Left lobe of liver (tissue), 2 donors: ENCODE measurements at regions not wholly inside any gene's neighbourhood (a gene's known extent, or its start where the extent isn't known, plus 50 kb on each side); places are given as distances from the start of the nearest gene placed in this dataset.

ENCODE experiments used
- ATAC-seq: fragments of 200-7000 bp; cut with Tn5 transposase; one replicate; pipeline ENCODE4 v1.9.1; 2020; ENCODE audit warnings: mild to moderate bottlenecking, moderate library complexity
- DNase-seq: peaks from one replicate; pipeline ENCODE4 v3.0.0-alpha.2; 2020; ENCODE audit warnings: low spot score
- donor health status: DM: no; HTN: no; CAD: no; lungs with moderate emphysema.
- donor health status: DM: no; HTN: yes; CAD: no.

DNA sequence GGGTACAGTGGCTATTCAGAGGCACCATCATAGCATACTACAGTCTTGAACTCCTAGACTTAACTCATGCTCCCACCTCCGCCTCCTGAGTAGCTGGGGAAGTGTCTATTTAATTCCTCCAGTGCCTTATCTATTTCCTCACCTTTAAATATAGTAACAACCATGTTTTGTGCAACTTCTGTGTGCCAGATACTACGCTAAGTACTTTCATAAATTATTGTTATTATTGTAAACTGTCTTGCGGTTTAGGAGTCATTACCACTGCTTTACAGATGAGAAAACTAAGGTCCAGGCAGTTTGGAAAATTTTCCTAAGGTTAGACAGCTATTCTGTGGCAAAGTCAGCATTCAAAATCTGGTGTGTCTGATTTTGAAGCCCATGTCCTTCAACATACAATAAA is 359.1 kb upstream of the XYLT1 start:
- no peak for ATAC-seq
- DNase-seq = no peak

GRCh38 chr16:17828012-17828411 is 357.3 kb upstream of the XYLT1 start:
- no peak for DNase-seq
- ATAC-seq = no peak

DNA sequence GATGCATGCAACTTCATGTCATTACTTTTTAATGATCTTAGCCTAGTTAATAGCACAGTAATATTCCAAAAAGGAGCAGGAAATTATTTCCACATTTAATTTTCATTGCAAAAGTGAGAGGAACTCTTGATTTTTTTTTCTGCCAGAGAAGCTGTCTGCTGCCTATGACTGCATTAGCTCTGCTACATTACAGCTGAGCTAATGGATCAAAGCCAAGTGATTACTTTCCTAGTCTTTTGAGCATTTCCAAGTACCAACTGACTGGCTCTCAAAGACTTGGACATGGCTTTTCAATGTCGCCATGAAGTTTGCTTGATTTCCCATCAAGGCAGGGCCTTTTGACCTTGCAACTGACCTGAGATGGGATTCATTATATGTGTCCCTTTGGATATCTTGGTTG is 356.6 kb upstream of the XYLT1 start:
- ATAC-seq (no peak), DNase-seq (no peak)

- no peak for DNase-seq
- no peak for ATAC-seq
Measured at GRCh38 chr16:17817943-17818342, 347.2 kb upstream of the XYLT1 start.

GRCh38 chr16:17817260-17817659 is 346.5 kb upstream of the XYLT1 start:
- DNase-seq = no peak
- no peak for ATAC-seq

GRCh38 chr16:17812771-17813170 is 342.0 kb upstream of the XYLT1 start:
- ATAC-seq = no peak
- no peak for DNase-seq

GRCh38 chr16:17804857-17805256 is 334.1 kb upstream of the XYLT1 start:
- no peak for DNase-seq
- no peak for ATAC-seq

GRCh38 chr16:17803625-17804410 is 333.1 kb upstream of the XYLT1 start:
- DNase-seq (no peak), ATAC-seq (no peak)

- DNase-seq = no peak
- ATAC-seq = no peak
Measured at GRCh38 chr16:17802571-17802970, 331.8 kb upstream of the XYLT1 start.

- DNase-seq (no peak), ATAC-seq (no peak)
Measured at GRCh38 chr16:17801068-17801467, 330.3 kb upstream of the XYLT1 start.

DNA sequence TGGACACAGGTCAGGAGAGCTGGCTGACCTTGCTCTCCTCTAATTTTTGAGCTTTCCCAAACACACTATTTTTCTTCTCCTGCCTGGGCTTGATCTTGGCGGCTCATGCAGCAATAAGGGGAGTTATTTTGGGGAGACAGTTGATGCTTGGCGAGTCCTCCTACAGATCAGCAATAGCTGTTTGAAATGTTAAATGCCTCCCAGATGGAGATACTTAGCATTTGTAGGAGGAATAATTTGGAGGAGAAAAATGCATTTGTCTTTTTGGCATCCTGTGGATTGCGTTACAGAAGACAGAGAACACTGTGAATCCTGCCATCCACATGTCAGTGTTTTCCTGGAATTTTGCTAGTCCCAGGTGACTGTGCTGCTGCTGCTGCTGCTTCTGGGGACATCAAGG is 328.0 kb upstream of the XYLT1 start:
- no peak for DNase-seq

DNA sequence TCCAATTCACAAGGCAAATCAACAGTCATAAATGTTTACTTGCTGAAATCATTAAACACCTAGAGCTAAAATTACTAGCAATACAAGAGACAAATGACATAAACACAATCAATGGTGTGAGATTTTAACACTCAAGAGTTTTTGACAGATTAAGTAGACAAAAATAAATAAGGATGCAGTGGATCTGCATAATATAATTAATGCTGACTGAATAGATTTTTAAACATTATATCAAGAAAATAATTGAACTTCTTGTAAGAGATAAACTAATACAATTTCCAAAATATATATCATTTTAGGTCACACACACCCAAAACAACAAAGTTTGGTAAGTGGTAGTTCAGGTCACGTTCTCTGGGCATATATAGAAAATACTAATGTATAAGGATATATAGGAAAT is 322.6 kb upstream of the XYLT1 start:
- DNase-seq (no peak), ATAC-seq (no peak)

More for the DNA sequence above, 328.0 kb upstream of the XYLT1 start:
- no peak for ATAC-seq

DNA sequence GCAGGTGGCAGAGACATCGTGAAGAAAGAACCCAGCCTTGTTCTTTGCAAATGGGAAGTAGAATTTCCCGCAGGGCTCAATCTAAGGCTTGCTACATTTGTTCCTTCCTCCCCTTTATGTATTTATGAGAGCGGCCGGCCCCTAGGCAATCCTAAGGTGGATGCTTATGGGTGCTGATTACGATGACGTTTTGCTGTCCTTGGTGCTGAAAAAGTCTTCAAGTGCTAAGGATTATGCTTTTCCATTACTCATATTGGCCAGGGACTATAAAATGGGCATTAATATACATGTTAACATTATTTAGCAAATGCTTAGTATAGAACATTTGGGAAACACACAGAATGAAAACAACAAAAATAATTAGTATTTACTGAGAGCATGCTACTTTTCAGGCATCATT is 313.3 kb upstream of the XYLT1 start:
- DNase-seq (no peak), ATAC-seq (no peak)

- no peak for ATAC-seq
- DNase-seq = no peak
Measured at GRCh38 chr16:17780181-17780580, 309.4 kb upstream of the XYLT1 start.

DNA sequence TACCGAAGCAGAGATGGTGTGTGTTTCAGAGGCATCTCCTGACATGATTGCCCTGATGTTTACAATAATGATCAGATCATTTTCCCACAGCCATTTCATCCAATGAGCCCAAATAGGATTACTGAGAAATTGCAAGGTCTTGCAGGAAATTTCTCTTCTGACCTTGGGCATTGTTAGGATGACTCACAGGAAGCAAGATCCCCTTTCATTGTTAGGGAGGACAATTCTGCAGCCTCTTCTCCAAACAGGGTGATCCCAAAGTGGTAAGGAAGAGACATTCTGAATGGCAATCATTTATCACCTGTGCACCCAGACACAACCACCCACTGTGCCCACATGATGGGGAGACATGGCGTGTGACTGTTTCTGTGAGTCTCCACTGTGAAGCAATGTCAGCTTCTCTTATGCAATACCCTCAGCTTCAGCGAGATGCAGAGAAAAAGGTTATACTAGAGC is 306.7 kb upstream of the XYLT1 start:
- ATAC-seq (no peak), DNase-seq (no peak)

- ATAC-seq = no peak
- no peak for DNase-seq
Measured at GRCh38 chr16:17776888-17777287, 306.1 kb upstream of the XYLT1 start.

DNA sequence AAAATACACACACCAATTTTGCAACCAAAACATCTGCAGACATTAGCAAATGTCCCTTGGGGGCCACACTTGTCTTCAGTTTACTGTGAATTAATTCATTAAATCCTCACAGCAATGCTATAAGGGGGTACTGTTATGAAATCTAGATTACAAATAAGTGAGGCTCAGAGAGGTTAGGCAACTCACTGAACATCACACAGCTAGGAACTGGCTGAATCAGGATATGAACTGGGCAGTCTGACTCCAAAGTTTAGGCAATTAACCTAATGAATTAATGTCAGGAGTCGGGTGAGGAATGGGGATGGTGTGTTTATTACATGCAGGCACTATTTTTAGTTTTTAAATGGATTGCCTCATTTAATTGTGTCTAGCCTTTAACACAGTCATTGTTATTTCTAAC is 305.7 kb upstream of the XYLT1 start:
- DNase-seq = no peak
- no peak for ATAC-seq

DNA sequence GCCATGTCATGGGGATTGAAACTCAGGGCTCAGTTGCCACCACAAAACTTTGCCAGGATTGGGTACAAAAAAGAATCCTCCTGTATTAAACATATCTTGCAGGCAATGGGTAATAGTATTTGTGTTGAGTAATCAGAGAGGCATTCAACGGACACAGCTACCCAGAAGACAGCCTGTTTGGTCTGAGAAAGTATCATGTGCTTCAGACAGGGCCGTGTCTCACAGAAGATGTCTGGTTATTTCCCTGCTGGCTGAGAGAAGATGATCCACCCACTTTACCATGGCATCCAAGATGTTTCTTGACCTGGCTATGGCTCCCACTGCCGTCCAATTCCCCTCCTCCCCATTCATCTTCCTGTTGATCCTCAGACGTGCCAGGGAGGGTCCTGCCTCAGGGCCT is 304.3 kb upstream of the XYLT1 start:
- DNase-seq (no peak), ATAC-seq (no peak)

- DNase-seq (no peak), ATAC-seq (no peak)
Measured at GRCh38 chr16:17773698-17774101, 302.9 kb upstream of the XYLT1 start.

- ATAC-seq = no peak
- DNase-seq = no peak
Measured at GRCh38 chr16:17770104-17770503, 299.3 kb upstream of the XYLT1 start.

DNA sequence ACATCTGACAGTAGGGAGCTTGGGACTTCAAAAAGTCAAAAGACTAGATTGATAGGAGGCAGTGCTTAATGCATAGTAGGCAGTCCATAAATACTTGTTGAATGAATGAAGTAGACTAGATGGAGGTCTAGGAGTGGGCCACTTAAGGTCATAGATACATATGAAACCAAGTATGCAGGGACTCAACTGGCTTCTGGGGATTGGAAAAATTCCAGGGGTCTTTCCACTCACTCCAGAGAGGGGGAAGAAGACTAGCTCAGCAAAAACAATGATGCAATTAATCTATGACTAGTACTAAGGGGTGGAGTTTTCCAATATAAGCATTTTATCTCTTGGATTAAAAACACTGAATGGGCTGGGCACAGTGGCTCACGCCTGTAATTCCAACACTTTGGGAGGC is 298.3 kb upstream of the XYLT1 start:
- no peak for DNase-seq
- ATAC-seq = no peak

GRCh38 chr16:17768257-17768656 is 297.5 kb upstream of the XYLT1 start:
- DNase-seq = no peak
- ATAC-seq = no peak

GRCh38 chr16:17766012-17766411 is 295.3 kb upstream of the XYLT1 start:
- ATAC-seq (no peak), DNase-seq (no peak)
